H1 (cell line): ENCODE measurements at regions not wholly inside any gene's neighbourhood (a gene's known extent, or its start where the extent isn't known, plus 50 kb on each side); places are given as distances from the start of the nearest gene placed in this dataset.

Experiments used
- CTCF ChIA-PET: fragments of 300-600 bp; sonication (Branson Sonifier 250); formaldehyde crosslinking; loops from one replicate; lab custom pipeline; 2021; ENCODE audit not compliant: partially characterized antibody; lab: Charles Lee
- POLR2A ChIA-PET: fragments of 300-600 bp; sonication (Branson Sonifier 250); formaldehyde crosslinking; loops from one replicate; lab custom pipeline; 2021; ENCODE audit warnings: inconsistent platforms; ENCODE audit not compliant: partially characterized antibody; lab: Charles Lee
- DNase-seq, 2 experiments: peaks; one replicate each; pipeline versions ENCODE4 v3.0.0 to v3.0.0-alpha.2; 2010 to 2022; ENCODE audit warnings: low spot score in 2 of 2, low read depth in 1 of 2, mixed read lengths in 1 of 2
- FAIRE-seq: peaks from 2 replicates; lab custom pipeline; 2011; peaks lifted over from hg19 to GRCh38; lab: Jason Lieb, UNC
- H2AFZ ChIP-seq: 2 replicates; pipeline ENCODE4 v1.8.1; 2012; ENCODE audit warnings: low read length, inconsistent platforms
- H2AK5ac ChIP-seq: 2 replicates; pipeline ENCODE4 v1.6.1; 2013; ENCODE audit warnings: low read depth, low read length
- H2BK120ac ChIP-seq: replicated peaks from 2 replicates; pipeline ENCODE3; 2013; ENCODE audit warnings: low read depth, low read length, inconsistent platforms
- H2BK12ac ChIP-seq: 2 replicates; pipeline ENCODE4 v1.6.1; 2013; ENCODE audit warnings: low read depth, low read length
- H2BK15ac ChIP-seq: 2 replicates; pipeline ENCODE4 v1.6.1; 2013; ENCODE audit warnings: low read length
- H2BK20ac ChIP-seq: 2 replicates; pipeline ENCODE4 v1.6.1; 2013; ENCODE audit warnings: low read length
- H2BK5ac ChIP-seq: 2 replicates; pipeline ENCODE4 v1.6.1; 2013; ENCODE audit warnings: low read depth, low read length
- H3K14ac ChIP-seq: 2 replicates; pipeline ENCODE4 v1.6.1; 2013; ENCODE audit warnings: inconsistent platforms; ENCODE audit not compliant: insufficient read length
- H3K18ac ChIP-seq: 2 replicates; pipeline ENCODE4 v1.6.1; 2013; ENCODE audit warnings: low read length; ENCODE audit errors: extremely low read depth
- H3K23ac ChIP-seq: 2 replicates; pipeline ENCODE4 v1.6.1; 2013; ENCODE audit warnings: inconsistent platforms; ENCODE audit not compliant: insufficient read length
- H3K23me2 ChIP-seq: 2 replicates; pipeline ENCODE4 v1.6.1; 2013; ENCODE audit warnings: low read depth, low read length
- H3K27ac ChIP-seq: 2 replicates; pipeline ENCODE4 v1.6.1; 2011; ENCODE audit warnings: low read depth, low read length, inconsistent platforms
- H3K27me3 ChIP-seq, 4 experiments: replicated peaks in 1 of 4; 1 replicate in 1 of 4; 2 replicates in 3 of 4; pipeline versions ENCODE4 v1.6.1 to v1.8.1; 2011 to 2013; ENCODE audit warnings: low read length in 3 of 4, mild to moderate bottlenecking in 3 of 4, inconsistent platforms in 2 of 4, mixed read lengths in 2 of 4, moderate library complexity in 1 of 4; ENCODE audit not compliant: control insufficient read depth in 3 of 4, insufficient read depth in 3 of 4; ENCODE audit errors: extremely low read depth in 1 of 4
- H3K36me3 ChIP-seq, 4 experiments: 2 replicates each; pipeline versions ENCODE4 v1.6.1 to v1.8.1; 2011 to 2013; ENCODE audit warnings: mild to moderate bottlenecking in 4 of 4, low read length in 3 of 4, moderate library complexity in 2 of 4, control low read depth in 1 of 4, inconsistent platforms in 1 of 4; ENCODE audit not compliant: insufficient read depth in 4 of 4, control insufficient read depth in 2 of 4
- H3K4ac ChIP-seq: replicated peaks from 2 replicates; pipeline ENCODE3; 2013; ENCODE audit warnings: low read length, low read depth, mixed read lengths, inconsistent platforms; ENCODE audit not compliant: insufficient read length
- H3K4me1 ChIP-seq, 4 experiments: replicated peaks in 1 of 4; 1 replicate in 1 of 4; 2 replicates in 3 of 4; pipeline versions ENCODE4 v1.6.1 to v1.8.1; 2011 to 2013; ENCODE audit warnings: low read length in 3 of 4, inconsistent platforms in 2 of 4, mixed read lengths in 1 of 4; ENCODE audit not compliant: insufficient read depth in 4 of 4, control insufficient read depth in 3 of 4
- H3K4me2 ChIP-seq, 2 experiments: 2 replicates each; pipeline versions ENCODE4 v1.6.1 to v1.8.1; 2011 to 2013; ENCODE audit warnings: low read depth in 2 of 2, low read length in 2 of 2, control low read depth in 1 of 2, inconsistent platforms in 1 of 2, mild to moderate bottlenecking in 1 of 2; ENCODE audit not compliant: insufficient read depth in 1 of 2
- H3K4me3 ChIP-seq, 4 experiments: fragments of 200-600, 300-600 bp in 1 of 4; sonication (generic), shearing (Covaris generic), sonication (Bioruptor Twin) in 1 of 4; 2 replicates each; pipeline versions ENCODE4 v1.5.1 to v1.8.1; 2011 to 2016; ENCODE audit warnings: low read length in 4 of 4, low read depth in 3 of 4, control low read depth in 2 of 4, inconsistent platforms in 2 of 4, mild to moderate bottlenecking in 2 of 4, mixed read lengths in 1 of 4, moderate library complexity in 1 of 4; ENCODE audit not compliant: insufficient read depth in 2 of 4; ENCODE audit errors: extremely low read depth in 1 of 4
- H3K56ac ChIP-seq: replicated peaks from 2 replicates; pipeline ENCODE3; 2013; ENCODE audit warnings: low read depth, mild to moderate bottlenecking, mixed read lengths, low read length, inconsistent platforms; ENCODE audit not compliant: insufficient read length
- H3K79me1 ChIP-seq: 2 replicates; pipeline ENCODE4 v1.6.1; 2013; ENCODE audit warnings: low read depth, low read length, control low read depth
- H3K79me2 ChIP-seq, 2 experiments: 2 replicates each; pipeline versions ENCODE4 v1.6.1 to v1.8.1; 2012 to 2013; ENCODE audit warnings: low read length in 2 of 2, mild to moderate bottlenecking in 2 of 2, inconsistent platforms in 1 of 2; ENCODE audit not compliant: insufficient read depth in 2 of 2, control insufficient read depth in 1 of 2
- H3K9ac ChIP-seq, 4 experiments: replicated peaks in 1 of 4; 1 replicate in 1 of 4; 2 replicates in 3 of 4; pipeline versions ENCODE4 v1.6.1 to v1.8.1; 2011 to 2013; ENCODE audit warnings: low read depth in 3 of 4, low read length in 3 of 4, control low read depth in 2 of 4, mild to moderate bottlenecking in 2 of 4, moderate library complexity in 2 of 4, inconsistent platforms in 1 of 4; ENCODE audit errors: extremely low read depth in 1 of 4
- H3K9me3 ChIP-seq, 2 experiments: 2 replicates each; pipeline versions ENCODE4 v1.6.1 to v1.8.1; 2012 to 2013; ENCODE audit warnings: mild to moderate bottlenecking in 2 of 2, moderate library complexity in 2 of 2, control low read depth in 1 of 2, inconsistent platforms in 1 of 2, low read depth in 1 of 2, low read length in 1 of 2, mixed read lengths in 1 of 2; ENCODE audit not compliant: insufficient read depth in 2 of 2
- H4K20me1 ChIP-seq, 2 experiments: replicated peaks in 1 of 2; 2 replicates each; pipeline versions ENCODE3 to v1.8.1; 2011 to 2013; ENCODE audit warnings: inconsistent platforms in 2 of 2, low read length in 2 of 2, mild to moderate bottlenecking in 1 of 2; ENCODE audit not compliant: insufficient read depth in 2 of 2, control insufficient read depth in 1 of 2
- H4K5ac ChIP-seq: 2 replicates; pipeline ENCODE4 v1.6.1; 2013; ENCODE audit warnings: low read length, low read depth, mixed read lengths, inconsistent platforms; ENCODE audit not compliant: insufficient read length
- H4K8ac ChIP-seq: 2 replicates; pipeline ENCODE4 v1.8.0; 2013; ENCODE audit warnings: mild to moderate bottlenecking, moderate library complexity, low read length, inconsistent platforms; ENCODE audit not compliant: insufficient read depth; ENCODE audit errors: extremely low read depth
- H4K91ac ChIP-seq: replicated peaks from 2 replicates; pipeline ENCODE3; 2013; ENCODE audit warnings: low read length, mixed read lengths, inconsistent platforms; ENCODE audit not compliant: insufficient read length
- BRCA1 ChIP-seq: IDR thresholded peaks from 2 replicates; pipeline ENCODE4 v1.6.1; 2012; ENCODE audit warnings: low read depth, low read length, improper control_type of control experiment
- CBX5 ChIP-seq: fragments of 300-800, 300-1000 bp; sonication (generic); IDR thresholded peaks from 2 replicates; pipeline ENCODE4 v1.7.1; 2016; ENCODE audit warnings: antibody characterized with exemption, low read length, low read depth
- CHD2 ChIP-seq: IDR thresholded peaks from 2 replicates; pipeline ENCODE4 v1.6.1; 2012; ENCODE audit warnings: low read length, improper control_type of control experiment
- FOSL1 ChIP-seq: IDR thresholded peaks from 2 replicates; pipeline ENCODE4 v1.6.1; 2011; ENCODE audit warnings: mild to moderate bottlenecking, low read depth, low read length, moderate library complexity; ENCODE audit not compliant: insufficient read depth
- KDM1A ChIP-seq: fragments of 200-600, 300-600 bp; sonication (generic); IDR thresholded peaks from 2 replicates; pipeline ENCODE4 v1.7.1; 2016; ENCODE audit warnings: mild to moderate bottlenecking, low read length, borderline replicate concordance
- NANOG ChIP-seq: IDR thresholded peaks from 2 replicates; pipeline ENCODE4 v1.6.1; 2011; ENCODE audit warnings: low read length, low read depth, mild to moderate bottlenecking, inconsistent platforms; ENCODE audit not compliant: insufficient read depth, poor library complexity, severe bottlenecking
- PHF8 ChIP-seq: fragments of 200-600 bp; sonication (generic); conservative IDR thresholded peaks from 2 replicates; pipeline ENCODE4 v1.7.1; 2012; ENCODE audit warnings: low read depth, mild to moderate bottlenecking, inconsistent platforms, low read length, moderate library complexity
- RNF2 ChIP-seq: fragments of 200-900, 300-1000 bp; sonication (generic); IDR thresholded peaks from 2 replicates; pipeline ENCODE4 v1.7.1; 2016; ENCODE audit warnings: borderline replicate concordance, low read depth, mild to moderate bottlenecking, antibody characterized with exemption, low read length; ENCODE audit not compliant: poor library complexity, severe bottlenecking; ENCODE audit errors: missing control alignments
- RXRA ChIP-seq: IDR thresholded peaks from 2 replicates; pipeline ENCODE4 v1.6.1; 2011; ENCODE audit warnings: low read depth, mild to moderate bottlenecking, low read length, moderate library complexity; ENCODE audit not compliant: insufficient read depth
- SAP30 ChIP-seq: fragments of 300-600 bp; sonication (generic); IDR thresholded peaks from 2 replicates; pipeline ENCODE4 v1.7.1; 2012; ENCODE audit warnings: low read length, moderate library complexity, mild to moderate bottlenecking, inconsistent platforms; ENCODE audit not compliant: insufficient read depth, insufficient replicate concordance
- SIN3A ChIP-seq, 2 experiments: IDR thresholded peaks in 1 of 2; conservative IDR thresholded peaks in 1 of 2; 2 replicates each; pipeline ENCODE4 v1.6.1; 2011 to 2012; ENCODE audit warnings: low read length in 2 of 2, improper control_type of control experiment in 1 of 2, low read depth in 1 of 2, mild to moderate bottlenecking in 1 of 2
- SP1 ChIP-seq: IDR thresholded peaks from 2 replicates; pipeline ENCODE4 v1.6.1; 2011; ENCODE audit warnings: low read depth, low read length
- TCF12 ChIP-seq: IDR thresholded peaks from 2 replicates; pipeline ENCODE4 v1.6.1; 2011; ENCODE audit warnings: low read depth, mild to moderate bottlenecking, low read length
- WGBS, 2 experiments: shearing (Covaris generic) in 1 of 2; methylation state at CpG; one replicate each; pipeline versions ENCODE4 v1.1.6 to v1.1.7; 2013 to 2015; ENCODE audit warnings: low lambda C conversion rate in 2 of 2, mixed read lengths in 2 of 2, inconsistent platforms in 1 of 2, low coverage in 1 of 2, missing lambda C conversion rate in 1 of 2; ENCODE audit not compliant: insufficient replicate concordance in 2 of 2, insufficient coverage in 1 of 2, insufficient read length in 1 of 2; ENCODE audit errors: extremely low coverage in 1 of 2, missing lambda C conversion rate in 1 of 2; 5-methylcytosine and 5-hydroxymethylcytosine counted together
- TF ChIP-seq, protein P1 (sequence below): IDR thresholded peaks from 2 replicates; pipeline ENCODE4 v1.6.1; 2011; ENCODE audit warnings: low read depth, mild to moderate bottlenecking, low read length; ENCODE audit not compliant: insufficient read depth

GRCh38 chrX:77298790-77299189, 148.4 kb upstream of the FGF16 start:
- H3K27me3 ChIP-seq = no peaks in the 10 kb centered on the region
- no peak overlapping the region for H3K56ac ChIP-seq
- ChIA-PET POLR2A (no interaction called here), CTCF (no interaction called here)
- H2BK5ac ChIP-seq = no peak overlapping the region
- no peaks in the 10 kb centered on the region for H3K23me2 ChIP-seq
- no peak overlapping the region for H3K4ac ChIP-seq
- no peak overlapping the region for H2AFZ ChIP-seq
- H3K9me3 ChIP-seq = peaks cover 0 to 4% of the 10 kb centered on the region in 2 experiments; a peak in 1 of 4 replicates
- H3K4me2 ChIP-seq = no peak overlapping the region
- H2BK20ac ChIP-seq = no peak overlapping the region
- no peaks in the 10 kb centered on the region for H3K4me1 ChIP-seq
- 65% methylated on average over 5 of the region's 6 CpGs; no CpG with 5 or more reads in 1 of the 2 experiments for WGBS, 2 experiments
- no peak overlapping the region for H2BK12ac ChIP-seq
- no peaks in the 10 kb centered on the region for H4K20me1 ChIP-seq
- H4K8ac ChIP-seq = no peak overlapping the region
- no peak overlapping the region for H4K5ac ChIP-seq
- no peak overlapping the region for H3K14ac ChIP-seq
- H3K27ac ChIP-seq = no peak overlapping the region
- no peak overlapping the region for H2AK5ac ChIP-seq
- no peaks in the 10 kb centered on the region for H3K79me2 ChIP-seq
- no peak overlapping the region for H3K23ac ChIP-seq
- no peak overlapping the region for H4K91ac ChIP-seq
- H3K4me3 ChIP-seq = no peak overlapping the region
- no peak overlapping the region for H2BK120ac ChIP-seq
- no peaks in the 10 kb centered on the region; a peak in 1 of 8 replicates for H3K36me3 ChIP-seq
- DNase-seq (no peak), FAIRE-seq (no peak)
- no peak overlapping the region for H2BK15ac ChIP-seq
- H3K9ac ChIP-seq = no peak overlapping the region
- H3K79me1 ChIP-seq = no peaks in the 10 kb centered on the region
- H3K18ac ChIP-seq = no peak overlapping the region
- TF ChIP-seq SAP30 (no peak), CBX5 (no peak), CHD2 (no peak), SP1 (no peak), RXRA (no peak), RNF2 (no peak), KDM1A (no peak), NANOG (no peak), FOSL1 (no peak), BRCA1 (no peak), TCF12 (no peak), SIN3A (conservative IDR thresholded peaks at IDR 0.05 in 1 of 2, IDR thresholded peaks at IDR 0.05 in 1 of 2; ENCODE audit: low read depth in 1 of 2, low read length in 2 of 2) (no peak), PHF8 (no peak)
- TF ChIP-seq, protein P1, sequence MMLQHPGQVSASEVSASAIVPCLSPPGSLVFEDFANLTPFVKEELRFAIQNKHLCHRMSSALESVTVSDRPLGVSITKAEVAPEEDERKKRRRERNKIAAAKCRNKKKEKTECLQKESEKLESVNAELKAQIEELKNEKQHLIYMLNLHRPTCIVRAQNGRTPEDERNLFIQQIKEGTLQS = no peak
